GM19452 (cell line): ENCODE measurements at regions not wholly inside any gene's neighbourhood (a gene's known extent, or its start where the extent isn't known, plus 50 kb on each side); places are given as distances from the start of the nearest gene placed in this dataset.
"Not testable (repeated sequence)": the region's sequence is repeated elsewhere in the genome, so short reads cannot be mapped to it uniquely, and the experiment has no call there.

Source experiments
- ATAC-seq: cut with Tn5 transposase; IDR thresholded peaks from one replicate; pipeline ENCODE4 v1.9.1; 2021; ENCODE audit not compliant: unreplicated experiment

- ATAC-seq = no peak
Measured at GRCh38 chr12:73902260-73902659, 635.4 kb upstream of the ATXN7L3B start.

GRCh38 chr12:73906757-73907156, 630.9 kb upstream of the ATXN7L3B start:
- ATAC-seq = no peak

DNA sequence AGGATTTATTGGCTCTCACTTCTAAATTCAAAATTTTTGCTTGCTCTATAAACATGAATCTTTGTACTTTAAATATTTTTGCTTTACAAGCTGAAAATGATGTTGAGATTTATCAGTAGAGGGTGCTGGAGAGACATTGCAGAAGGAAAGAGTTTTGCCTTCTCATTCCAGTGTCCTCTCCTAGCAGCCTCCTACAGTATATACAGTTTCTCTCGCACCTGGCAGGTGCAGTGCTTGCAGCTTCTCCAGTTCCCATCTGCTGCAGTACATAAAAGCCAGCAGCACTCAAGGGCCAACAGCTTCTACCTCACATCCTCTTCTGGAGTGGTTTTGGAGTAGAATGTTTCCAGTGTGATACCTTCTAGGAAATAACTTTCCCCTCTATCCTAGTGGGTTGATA, 601.8 kb upstream of the ATXN7L3B start:
- no peak for ATAC-seq

- no peak for ATAC-seq
Measured at GRCh38 chr12:73947326-73948026, 590.2 kb upstream of the ATXN7L3B start.

GRCh38 chr12:73950507-73950906, 587.1 kb upstream of the ATXN7L3B start:
- no peak for ATAC-seq

GRCh38 chr12:73951956-73952703, 585.5 kb upstream of the ATXN7L3B start:
- no peak for ATAC-seq

GRCh38 chr12:73964641-73965040, 573.0 kb upstream of the ATXN7L3B start:
- ATAC-seq = no peak

DNA sequence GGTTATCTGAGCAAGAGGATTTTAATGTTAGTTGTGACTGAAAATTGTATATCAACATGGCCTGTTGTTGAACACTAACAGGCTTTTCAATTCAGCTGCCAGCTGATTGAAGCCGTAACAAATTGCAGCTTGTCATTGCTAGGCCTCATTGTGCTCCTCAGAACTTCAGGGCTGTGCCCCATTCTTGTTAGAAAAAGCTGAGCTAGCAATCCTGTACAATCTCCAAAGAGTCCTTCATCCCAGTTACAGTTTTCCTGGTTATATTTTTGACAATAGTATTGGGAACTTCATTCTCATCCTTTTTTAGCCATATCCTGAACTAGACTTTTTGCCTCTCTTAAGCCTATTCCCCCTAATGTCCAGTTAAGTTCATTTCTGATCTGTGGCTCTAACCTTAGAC, 564.1 kb upstream of the ATXN7L3B start:
- no peak for ATAC-seq

- ATAC-seq = no peak
Measured at GRCh38 chr12:73984552-73984951, 553.1 kb upstream of the ATXN7L3B start.

GRCh38 chr12:73991138-73991537, 546.5 kb upstream of the ATXN7L3B start:
- ATAC-seq = no peak

- ATAC-seq = no peak
Measured at GRCh38 chr12:73998894-73999293, 538.7 kb upstream of the ATXN7L3B start.

DNA sequence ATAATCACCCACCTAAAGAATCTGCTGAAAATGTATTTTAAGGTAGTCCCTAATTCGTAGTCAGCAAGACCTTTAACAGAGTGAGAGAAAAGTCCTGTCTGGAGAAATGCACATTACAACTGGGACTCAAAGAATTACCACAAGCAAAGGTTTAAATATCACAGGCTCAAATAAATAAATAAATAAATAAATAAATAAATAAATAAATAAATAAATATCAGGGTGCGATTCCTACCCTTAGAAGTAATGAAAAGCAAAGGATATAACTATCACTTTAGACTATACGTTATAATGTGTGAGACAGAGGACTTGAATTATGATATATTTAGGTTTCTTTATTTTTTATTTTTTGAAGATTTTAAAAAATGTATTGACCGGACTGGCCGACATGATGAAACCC, 522.5 kb upstream of the ATXN7L3B start:
- no peak for ATAC-seq

- ATAC-seq = not testable (repeated sequence)
Measured at GRCh38 chr12:74016324-74016723, 521.3 kb upstream of the ATXN7L3B start.

DNA sequence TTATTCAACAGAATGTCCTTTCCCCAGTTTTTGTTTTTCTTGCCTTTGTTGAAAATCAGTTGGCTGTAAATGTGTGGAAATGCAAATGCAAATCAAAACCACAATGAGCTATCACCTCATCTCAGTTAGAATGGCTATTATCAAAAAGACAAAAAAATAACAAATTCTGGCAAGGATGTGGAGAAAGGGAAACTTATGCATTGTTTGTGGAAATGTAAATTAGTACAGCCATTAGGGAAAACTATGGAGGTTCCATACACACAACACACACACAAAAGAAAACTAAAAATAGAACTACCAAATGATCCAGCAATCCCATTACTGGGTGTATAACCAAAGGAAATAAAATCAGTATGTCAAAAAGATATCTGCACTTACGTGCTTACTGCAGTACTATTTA, 518.8 kb upstream of the ATXN7L3B start:
- ATAC-seq = no peak

DNA sequence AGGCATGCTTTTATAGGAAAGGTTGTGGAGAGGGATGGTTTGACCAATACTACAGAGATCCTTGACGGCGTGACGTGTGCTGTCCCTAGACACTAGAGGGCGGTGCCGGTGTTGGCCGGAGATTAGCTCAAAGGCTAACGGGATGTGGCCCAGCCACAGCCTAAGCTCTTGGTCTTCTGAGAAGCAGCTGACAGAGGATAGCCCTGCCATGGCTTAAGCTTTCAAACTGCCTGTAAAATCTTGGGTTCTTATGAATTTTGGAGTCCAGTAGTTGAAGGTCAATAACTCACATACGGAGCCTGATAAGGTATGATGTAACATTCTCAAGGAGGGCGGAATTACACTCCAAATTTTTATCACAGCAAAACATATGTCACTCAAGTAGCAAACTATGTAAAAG, 515.7 kb upstream of the ATXN7L3B start:
- ATAC-seq = peak; percentile 99

DNA sequence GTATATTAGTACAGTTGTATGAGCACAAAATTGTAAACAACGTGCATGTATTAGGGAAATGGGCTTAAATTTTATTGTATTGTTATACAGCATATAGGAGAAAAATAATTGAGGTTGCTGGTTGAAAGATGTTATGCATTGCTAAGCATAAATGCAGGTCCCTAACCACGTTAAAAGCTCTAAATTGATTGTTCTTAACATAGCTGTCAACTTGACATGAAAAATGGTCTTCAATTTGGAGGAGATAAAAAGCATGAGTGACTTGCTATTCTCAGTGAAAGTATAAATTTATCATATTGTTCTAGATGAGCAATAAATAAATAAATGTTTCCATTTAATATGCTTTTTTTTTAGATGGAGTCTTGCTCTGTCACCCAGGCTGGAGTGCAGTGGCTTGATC, 506.6 kb upstream of the ATXN7L3B start:
- ATAC-seq = no peak

GRCh38 chr12:74033531-74033930, 504.1 kb upstream of the ATXN7L3B start:
- no peak for ATAC-seq

- ATAC-seq = not testable (repeated sequence)
Measured at GRCh38 chr12:74039138-74039537, 498.5 kb upstream of the ATXN7L3B start.

- ATAC-seq = no peak
Measured at GRCh38 chr12:74043343-74043742, 494.3 kb upstream of the ATXN7L3B start.

DNA sequence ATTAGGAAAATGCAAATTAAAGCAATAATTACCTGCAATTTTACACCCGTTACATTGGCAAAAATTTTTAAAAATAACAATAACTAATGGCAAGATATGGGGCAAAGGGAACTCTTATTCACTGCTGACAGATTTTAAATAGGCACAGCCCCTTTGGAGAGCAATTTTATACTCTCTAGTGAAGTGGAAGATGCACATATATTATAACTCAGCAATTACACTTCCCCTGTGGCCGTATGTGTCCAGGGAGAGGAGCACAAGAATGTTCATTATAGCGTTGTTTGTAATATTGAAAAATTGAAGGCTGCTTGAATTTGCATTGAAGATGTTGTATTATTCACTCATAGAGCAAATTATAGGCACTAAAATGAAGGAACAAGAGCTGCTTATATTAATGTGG, 488.3 kb upstream of the ATXN7L3B start:
- ATAC-seq = no peak

GRCh38 chr12:74051848-74052247, 485.8 kb upstream of the ATXN7L3B start:
- ATAC-seq = no peak

- ATAC-seq = no peak
Measured at GRCh38 chr12:74066476-74066875, 471.2 kb upstream of the ATXN7L3B start.

DNA sequence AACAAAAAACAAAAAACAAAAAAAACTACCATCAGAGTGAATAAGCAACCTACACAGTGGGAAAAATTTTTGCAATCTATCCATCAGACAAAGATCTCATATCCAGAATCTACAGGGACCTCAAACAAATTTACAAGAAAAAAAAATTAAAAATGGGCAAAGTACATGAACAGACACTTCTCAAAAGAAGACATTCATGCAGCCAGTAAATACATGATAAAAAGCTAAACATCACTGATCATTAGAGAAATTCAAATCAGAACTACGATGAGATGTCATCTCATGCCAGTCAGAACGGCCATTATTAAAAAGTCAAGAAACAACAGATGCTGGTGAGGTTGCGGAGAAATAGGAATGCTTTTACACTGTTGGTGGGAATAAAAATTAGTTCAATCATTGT, 466.5 kb upstream of the ATXN7L3B start:
- ATAC-seq = no peak
